ENCODE measurements at regions not wholly inside any gene's neighbourhood (a gene's known extent, or its start where the extent isn't known, plus 50 kb on each side); places are given as distances from the start of the nearest gene placed in this dataset.

DNA sequence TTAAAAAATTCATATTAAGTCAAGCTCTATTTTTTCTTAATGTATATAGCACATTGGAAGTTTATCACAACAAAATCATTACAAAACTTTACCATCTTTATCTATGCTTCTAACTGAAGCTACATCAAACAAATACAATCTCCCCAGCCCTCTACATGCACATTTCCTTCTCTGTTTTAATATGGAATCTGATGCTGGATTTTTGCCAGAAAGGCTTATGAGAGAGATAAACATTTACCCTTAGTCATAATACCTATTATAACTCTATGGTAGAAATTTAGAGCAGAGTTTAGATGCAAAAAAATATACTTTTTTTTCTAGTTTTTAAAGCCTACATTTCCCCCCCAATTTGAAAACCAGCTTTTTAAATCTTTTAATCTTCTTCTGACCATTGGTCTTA is 1198.6 kb downstream of the GATA3 start:
- no peaks in the 10 kb centered on the region for H3K9me3 ChIP-seq (ENCODE audit: insufficient read depth, low read depth)
- no peaks in the 10 kb centered on the region for H3F3A ChIP-seq (ENCODE audit: insufficient read depth, low read depth)
- DNase-seq, result no peak
- CTCF ChIA-PET, result no interaction called here
- no TSS peak for BruUV-seq (replicated peaks)
- no peaks in the 10 kb centered on the region; the same call in 1 of the 2 replicates for H3K4me1 ChIP-seq (replicated peaks; ENCODE audit: insufficient read depth)
- no peaks in the 10 kb centered on the region for H3K9me2 ChIP-seq (ENCODE audit: insufficient read depth)
- H3K27me3 ChIP-seq (ENCODE audit: insufficient read depth, low read depth), result no peaks in the 10 kb centered on the region
- H3K79me2 ChIP-seq (ENCODE audit: low read depth), result no peaks in the 10 kb centered on the region
- no peaks in the 10 kb centered on the region for H3K36me3 ChIP-seq (ENCODE audit: low read depth)
- intact Hi-C loops (cut with micrococcal nuclease; ENCODE audit: unreplicated experiment), result no loop called here
- H3K27ac ChIP-seq, result no peak overlapping the region
- no peak overlapping the region for H3K4me2 ChIP-seq
- POLR2A ChIA-PET (ENCODE audit: unreplicated experiment), result no interaction called here
- TF ChIP-seq, protein P1, sequence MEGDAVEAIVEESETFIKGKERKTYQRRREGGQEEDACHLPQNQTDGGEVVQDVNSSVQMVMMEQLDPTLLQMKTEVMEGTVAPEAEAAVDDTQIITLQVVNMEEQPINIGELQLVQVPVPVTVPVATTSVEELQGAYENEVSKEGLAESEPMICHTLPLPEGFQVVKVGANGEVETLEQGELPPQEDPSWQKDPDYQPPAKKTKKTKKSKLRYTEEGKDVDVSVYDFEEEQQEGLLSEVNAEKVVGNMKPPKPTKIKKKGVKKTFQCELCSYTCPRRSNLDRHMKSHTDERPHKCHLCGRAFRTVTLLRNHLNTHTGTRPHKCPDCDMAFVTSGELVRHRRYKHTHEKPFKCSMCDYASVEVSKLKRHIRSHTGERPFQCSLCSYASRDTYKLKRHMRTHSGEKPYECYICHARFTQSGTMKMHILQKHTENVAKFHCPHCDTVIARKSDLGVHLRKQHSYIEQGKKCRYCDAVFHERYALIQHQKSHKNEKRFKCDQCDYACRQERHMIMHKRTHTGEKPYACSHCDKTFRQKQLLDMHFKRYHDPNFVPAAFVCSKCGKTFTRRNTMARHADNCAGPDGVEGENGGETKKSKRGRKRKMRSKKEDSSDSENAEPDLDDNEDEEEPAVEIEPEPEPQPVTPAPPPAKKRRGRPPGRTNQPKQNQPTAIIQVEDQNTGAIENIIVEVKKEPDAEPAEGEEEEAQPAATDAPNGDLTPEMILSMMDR (conservative IDR thresholded peaks at IDR 0.05), result no peak
- no peak for TF ChIP-seq EZH2 (IDR thresholded peaks at IDR 0.05; ENCODE audit: low read depth)
- H3K4me3 ChIP-seq, result no peak overlapping the region
- no peak overlapping the region for H2AFZ ChIP-seq
- no peaks in the 10 kb centered on the region for H4K20me1 ChIP-seq (ENCODE audit: insufficient read depth)

DNA sequence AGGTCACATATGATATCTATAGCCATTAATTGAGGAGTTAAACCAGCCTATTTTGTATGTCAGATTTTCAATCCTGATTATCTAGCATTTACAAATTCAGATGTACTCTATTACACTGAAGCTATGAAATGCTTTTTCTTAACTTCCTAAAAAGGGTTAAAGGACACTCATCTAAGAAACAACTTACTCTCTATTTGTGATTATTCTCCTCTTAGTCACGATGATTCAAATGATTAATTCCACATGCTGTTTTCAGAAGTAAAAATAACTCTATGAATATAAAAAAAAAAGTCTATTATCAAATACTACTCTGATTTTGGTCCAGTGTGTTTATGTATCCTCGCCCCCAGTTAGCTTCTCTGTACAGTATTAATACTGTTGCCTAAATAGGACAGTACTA is 1199.9 kb downstream of the GATA3 start:
- TF ChIP-seq EZH2 (IDR thresholded peaks at IDR 0.05; ENCODE audit: low read depth), result no peak
- TF ChIP-seq, protein P1 (conservative IDR thresholded peaks at IDR 0.05), result no peak
- Histone ChIP-seq H2AFZ (no peak overlapping the region), H3K27ac (no peak overlapping the region), H3K4me3 (no peak overlapping the region), H3K79me2 (ENCODE audit: low read depth) (no peaks in the 10 kb centered on the region), H3K27me3 (ENCODE audit: insufficient read depth, low read depth) (no peaks in the 10 kb centered on the region), H3F3A (ENCODE audit: insufficient read depth, low read depth) (no peaks in the 10 kb centered on the region), H3K9me2 (ENCODE audit: insufficient read depth) (no peaks in the 10 kb centered on the region), H3K4me2 (no peak overlapping the region), H3K36me3 (ENCODE audit: low read depth) (no peaks in the 10 kb centered on the region), H3K9me3 (ENCODE audit: insufficient read depth, low read depth) (no peaks in the 10 kb centered on the region), H3K4me1 (replicated peaks; ENCODE audit: insufficient read depth) (no peaks in the 10 kb centered on the region; the same call in 1 of the 2 replicates), H4K20me1 (ENCODE audit: insufficient read depth) (no peaks in the 10 kb centered on the region)
- BruUV-seq (replicated peaks), result no TSS peak
- CTCF ChIA-PET, result no interaction called here
- intact Hi-C loops (cut with micrococcal nuclease; ENCODE audit: unreplicated experiment), result no loop called here
- no peak for DNase-seq
- POLR2A ChIA-PET (ENCODE audit: unreplicated experiment), result no interaction called here

DNA sequence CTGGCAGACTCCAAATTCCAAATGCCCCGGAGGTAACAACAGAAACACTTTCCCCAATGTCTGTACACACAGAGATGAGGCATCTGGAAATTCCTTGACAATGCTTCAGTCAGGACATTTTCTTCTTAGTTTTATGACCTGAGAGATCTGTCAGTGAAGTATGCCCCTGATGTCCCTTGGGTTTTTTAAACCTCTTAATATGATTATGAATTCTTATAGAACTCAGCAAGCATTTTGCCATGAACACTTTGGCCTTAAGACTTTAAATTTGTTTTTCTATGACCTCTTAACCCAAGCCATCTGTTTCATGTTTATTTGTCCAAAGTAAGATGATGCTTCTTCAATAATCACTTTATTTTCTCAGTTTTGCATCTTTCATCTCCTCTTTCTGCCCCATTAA is 1206.2 kb downstream of the GATA3 start:
- no peaks in the 10 kb centered on the region for H3K27me3 ChIP-seq (ENCODE audit: insufficient read depth, low read depth)
- H3K9me2 ChIP-seq (ENCODE audit: insufficient read depth), result no peaks in the 10 kb centered on the region
- no peak overlapping the region for H3K27ac ChIP-seq
- intact Hi-C loops (cut with micrococcal nuclease; ENCODE audit: unreplicated experiment), result no loop called here
- ChIA-PET POLR2A (ENCODE audit: unreplicated experiment) (no interaction called here), CTCF (no interaction called here)
- no peaks in the 10 kb centered on the region for H4K20me1 ChIP-seq (ENCODE audit: insufficient read depth)
- H3F3A ChIP-seq (ENCODE audit: insufficient read depth, low read depth), result no peaks in the 10 kb centered on the region; the same call in 1 of the 2 replicates
- no peaks in the 10 kb centered on the region for H3K9me3 ChIP-seq (ENCODE audit: insufficient read depth, low read depth)
- H3K4me3 ChIP-seq, result no peak overlapping the region
- H3K4me1 ChIP-seq (replicated peaks; ENCODE audit: insufficient read depth), result peaks cover 17% of the 10 kb centered on the region
- no peak overlapping the region for H3K4me2 ChIP-seq
- H2AFZ ChIP-seq, result no peak overlapping the region
- DNase-seq, result no peak
- no peak for TF ChIP-seq EZH2 (IDR thresholded peaks at IDR 0.05; ENCODE audit: low read depth)
- TF ChIP-seq, protein P1 (conservative IDR thresholded peaks at IDR 0.05), result no peak
- no TSS peak for BruUV-seq (replicated peaks)
- no peaks in the 10 kb centered on the region for H3K36me3 ChIP-seq (ENCODE audit: low read depth)
- H3K79me2 ChIP-seq (ENCODE audit: low read depth), result no peaks in the 10 kb centered on the region
